ENCODE measurements at regions not wholly inside any gene's neighbourhood (a gene's known extent, or its start where the extent isn't known, plus 50 kb on each side); places are given as distances from the start of the nearest gene placed in this dataset.
A peak's percentile ranks its signal among the peaks of the same experiment; 100 is the strongest.
"Not testable (repeated sequence)": the region's sequence is repeated elsewhere in the genome, so short reads cannot be mapped to it uniquely, and the experiment has no call there.

DNA sequence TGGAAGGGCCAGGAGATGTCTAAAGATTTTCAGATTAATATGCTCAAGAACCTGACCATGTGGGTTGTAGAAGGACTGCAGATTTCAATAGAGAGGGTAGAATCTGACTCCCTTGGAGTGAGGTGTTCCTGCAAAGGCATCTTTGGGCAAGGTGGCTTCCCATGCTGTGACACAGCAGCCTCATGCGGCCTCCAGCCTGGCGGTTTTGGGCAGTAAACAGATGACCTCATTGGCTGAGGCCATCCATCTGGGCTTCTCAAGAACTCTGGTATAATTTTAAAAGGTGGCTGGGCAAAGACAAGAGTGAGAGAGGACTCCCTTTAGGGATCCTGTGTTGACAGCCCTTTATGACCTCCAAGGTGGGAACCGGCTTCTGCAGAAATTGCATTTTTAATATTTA is 90.3 kb upstream of the ERCC6L2 start:
- DNase-seq (ENCODE audit: low read depth): no peak

DNA sequence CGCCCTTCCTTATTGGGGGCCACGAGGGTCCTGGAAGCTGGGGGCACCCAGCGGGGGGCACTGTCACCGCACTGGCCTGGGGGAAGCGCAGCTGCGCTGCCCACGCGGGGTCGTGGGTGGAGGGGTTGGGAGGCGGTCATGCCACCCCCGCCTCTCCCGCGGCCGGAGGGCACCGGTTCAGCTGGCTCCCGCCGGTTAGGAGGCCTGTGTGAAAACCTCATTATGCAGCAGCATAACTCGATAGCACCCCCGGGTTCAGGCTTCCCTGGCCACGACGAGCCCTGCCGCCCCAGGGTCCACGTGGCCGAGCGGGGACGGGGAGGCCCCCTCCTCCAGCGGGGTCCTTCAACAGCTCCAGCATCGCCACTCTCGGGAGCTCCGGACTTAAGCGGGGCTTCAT is 91.2 kb upstream of the ERCC6L2 start:
- DNase-seq (ENCODE audit: low read depth): no peak

DNA sequence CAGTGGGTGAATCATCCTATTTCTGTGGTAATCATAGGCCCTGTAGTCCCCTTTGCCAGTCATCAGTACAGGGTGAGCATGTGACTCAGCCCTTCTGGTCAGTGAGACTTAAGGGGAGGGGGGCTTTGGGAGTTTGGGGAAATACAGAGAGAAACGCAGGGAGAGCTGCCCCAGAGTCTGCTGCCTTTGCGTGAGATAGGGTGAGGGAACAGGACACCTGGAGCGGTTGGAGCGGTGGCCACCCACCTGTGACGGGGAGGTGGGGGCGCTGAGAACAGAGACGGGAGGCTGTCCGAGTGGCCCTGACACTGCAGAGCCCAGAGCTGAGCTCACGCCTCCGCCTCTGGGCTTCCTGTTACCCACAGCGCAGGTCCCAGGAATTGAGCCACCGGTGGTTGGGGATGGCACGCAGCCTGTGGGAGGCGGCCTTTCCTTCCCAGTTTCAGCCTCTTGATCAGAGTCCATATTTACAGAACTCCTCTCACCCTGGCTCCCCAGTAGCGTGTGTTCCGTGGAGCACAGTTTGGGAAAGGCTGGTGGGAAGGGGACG is 92.0 kb upstream of the ERCC6L2 start:
- DNase-seq (ENCODE audit: low read depth): peak; percentile 12

DNA sequence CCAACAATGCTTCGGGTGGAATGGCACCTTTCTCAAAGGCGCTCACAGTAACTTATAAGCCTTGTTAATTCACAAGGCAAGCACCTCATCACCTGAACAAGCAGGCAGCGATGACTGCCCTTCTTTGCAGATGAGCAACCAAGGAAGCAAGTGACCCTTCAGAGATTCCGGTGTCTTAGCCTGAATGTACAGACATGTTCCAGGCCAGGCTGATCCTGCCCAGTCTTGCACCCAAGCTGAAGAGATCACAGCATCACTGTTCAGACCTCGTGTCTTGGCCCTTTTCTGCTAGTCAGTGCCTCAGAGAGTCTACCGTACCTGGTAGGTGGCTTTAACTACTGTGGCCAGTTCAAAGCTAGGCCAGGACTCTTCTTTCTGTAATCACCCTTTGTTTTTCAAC is 94.7 kb upstream of the ERCC6L2 start:
- no peak for DNase-seq (ENCODE audit: low read depth)

DNA sequence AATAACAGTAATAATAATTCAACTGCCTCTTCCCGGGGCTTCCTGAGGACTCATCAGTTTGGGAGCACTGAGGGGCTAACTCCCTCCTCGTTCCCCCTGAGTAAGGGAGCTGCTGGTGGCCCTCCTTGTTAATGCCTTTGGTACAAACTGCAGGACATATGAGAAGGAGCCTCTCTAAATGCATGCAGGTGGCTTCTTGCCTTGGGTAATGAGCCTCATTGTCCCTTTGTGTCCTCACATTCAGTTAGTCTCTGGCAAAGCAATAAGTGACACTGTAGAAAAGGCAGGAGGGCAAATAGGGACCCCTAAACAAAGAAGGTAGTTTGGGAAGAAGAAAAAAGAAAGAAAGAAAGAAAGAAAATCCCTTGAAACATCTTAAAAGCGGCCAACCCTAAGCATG is 95.4 kb upstream of the ERCC6L2 start:
- no peak for DNase-seq (ENCODE audit: low read depth)

DNA sequence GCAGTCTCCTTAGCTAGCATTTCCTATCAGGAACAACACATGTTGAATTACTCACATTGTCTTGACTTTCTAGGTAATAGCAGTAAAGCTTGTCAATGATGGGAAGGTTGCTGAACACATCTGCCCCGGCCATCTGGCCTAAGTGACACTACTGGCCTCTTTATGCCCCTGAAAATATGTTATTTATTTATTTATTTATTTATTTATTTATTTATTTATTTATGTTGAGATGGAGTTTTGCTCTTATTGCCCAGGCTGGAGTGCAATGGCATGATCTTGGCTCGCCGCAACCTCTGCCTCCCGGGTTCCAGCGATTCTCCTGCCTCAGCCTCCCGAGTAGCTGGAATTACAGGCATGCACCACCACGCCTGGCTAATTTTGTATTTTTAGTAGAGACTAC is 95.9 kb upstream of the ERCC6L2 start:
- not testable (repeated sequence) for DNase-seq (ENCODE audit: low read depth)

DNA sequence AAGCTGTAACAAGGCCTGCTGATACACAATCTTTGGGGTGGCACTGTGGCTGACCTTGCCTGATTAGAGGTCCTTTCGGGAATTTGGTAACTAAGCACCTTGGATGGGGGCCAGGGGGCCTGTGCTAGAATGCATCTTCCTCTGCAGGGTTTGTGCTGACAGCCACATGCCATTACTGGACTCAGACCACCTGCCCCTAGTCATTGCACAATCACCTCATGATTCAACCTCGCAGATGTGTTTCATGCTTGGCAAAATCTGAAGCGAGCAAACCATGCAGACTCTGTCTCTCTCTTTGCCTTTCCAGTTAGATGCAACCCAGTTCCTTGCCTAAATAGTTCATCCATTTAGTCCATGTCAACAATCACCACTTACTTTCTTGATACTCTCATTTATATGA is 96.5 kb upstream of the ERCC6L2 start:
- peak; percentile 75 for DNase-seq (ENCODE audit: low read depth)

DNA sequence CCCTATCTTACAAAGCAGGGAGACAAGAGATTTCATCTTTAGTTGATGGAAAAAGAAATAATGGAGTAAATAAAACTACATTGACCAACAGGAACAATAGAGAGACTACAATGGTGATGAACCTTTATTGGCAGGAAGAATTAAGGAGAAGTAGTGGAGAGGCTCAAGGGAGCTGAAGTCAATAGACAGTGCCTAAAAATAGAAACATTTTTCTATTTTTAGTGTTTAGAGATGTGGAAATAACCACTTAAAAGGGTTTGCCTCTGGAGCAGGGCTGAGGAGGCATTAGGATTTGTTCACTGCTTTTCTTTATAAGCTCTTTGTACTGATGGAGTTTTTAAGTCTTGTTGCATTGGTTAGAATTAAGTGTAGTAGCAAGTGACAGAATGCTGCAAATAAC is 98.4 kb upstream of the ERCC6L2 start:
- DNase-seq (ENCODE audit: low read depth): no peak

DNA sequence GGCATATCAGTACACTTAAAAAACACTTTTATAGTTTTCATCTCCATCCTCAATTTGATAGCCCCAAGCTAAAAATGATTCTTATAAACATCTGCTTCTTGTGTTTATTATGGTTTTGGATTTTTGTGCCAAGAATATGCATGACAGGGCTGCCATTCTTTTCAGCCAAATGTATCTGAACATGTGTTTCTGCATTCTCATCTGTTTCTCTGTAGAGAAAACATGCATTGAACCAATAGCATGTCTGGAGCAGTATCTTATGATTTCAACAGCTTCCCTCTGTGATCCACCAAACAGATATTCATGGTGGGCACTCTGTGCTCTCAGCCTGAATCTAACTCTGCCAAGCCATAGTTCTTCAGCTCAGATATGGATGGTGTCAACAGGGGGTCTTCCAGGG is 99.3 kb upstream of the ERCC6L2 start:
- DNase-seq (ENCODE audit: low read depth): no peak

DNA sequence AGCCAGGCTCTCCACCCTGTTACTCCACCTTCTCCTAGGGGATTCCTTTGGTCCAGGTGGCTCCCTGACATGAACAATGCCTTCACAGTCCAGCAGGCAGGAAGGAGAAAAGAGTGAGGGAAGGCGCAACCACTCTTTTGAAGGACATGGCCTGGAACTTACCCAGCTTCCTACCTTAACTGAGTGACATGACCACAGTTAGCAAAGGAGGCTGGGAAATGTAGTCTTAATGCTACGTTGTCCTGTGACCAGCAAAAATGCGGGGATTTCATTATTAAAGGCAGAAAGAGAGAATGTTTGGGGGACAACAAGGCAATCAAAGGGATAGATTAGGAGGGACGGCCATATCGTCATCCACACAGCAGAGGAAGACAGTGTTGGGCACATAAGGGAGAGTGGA is 100.3 kb upstream of the ERCC6L2 start:
- DNase-seq (ENCODE audit: low read depth): no peak

DNA sequence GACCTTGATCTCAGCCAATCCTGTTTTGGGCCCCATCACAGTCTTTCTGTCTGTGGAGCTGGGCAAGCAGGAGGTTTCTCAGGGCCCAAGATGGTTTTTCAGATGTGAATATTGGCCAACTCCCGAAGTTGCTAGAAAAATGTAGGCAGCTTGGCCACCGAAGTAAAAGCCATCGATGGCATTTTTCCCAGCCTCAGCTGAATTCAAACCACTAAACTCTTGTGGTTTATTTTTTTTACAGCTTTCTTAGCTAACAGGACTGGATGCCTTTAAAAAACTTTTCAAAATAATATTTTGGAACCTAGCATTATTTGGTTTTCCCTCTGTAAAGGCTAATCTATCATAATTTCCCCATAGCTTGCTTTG is 102.5 kb upstream of the ERCC6L2 start:
- no peak for DNase-seq (ENCODE audit: low read depth)

DNA sequence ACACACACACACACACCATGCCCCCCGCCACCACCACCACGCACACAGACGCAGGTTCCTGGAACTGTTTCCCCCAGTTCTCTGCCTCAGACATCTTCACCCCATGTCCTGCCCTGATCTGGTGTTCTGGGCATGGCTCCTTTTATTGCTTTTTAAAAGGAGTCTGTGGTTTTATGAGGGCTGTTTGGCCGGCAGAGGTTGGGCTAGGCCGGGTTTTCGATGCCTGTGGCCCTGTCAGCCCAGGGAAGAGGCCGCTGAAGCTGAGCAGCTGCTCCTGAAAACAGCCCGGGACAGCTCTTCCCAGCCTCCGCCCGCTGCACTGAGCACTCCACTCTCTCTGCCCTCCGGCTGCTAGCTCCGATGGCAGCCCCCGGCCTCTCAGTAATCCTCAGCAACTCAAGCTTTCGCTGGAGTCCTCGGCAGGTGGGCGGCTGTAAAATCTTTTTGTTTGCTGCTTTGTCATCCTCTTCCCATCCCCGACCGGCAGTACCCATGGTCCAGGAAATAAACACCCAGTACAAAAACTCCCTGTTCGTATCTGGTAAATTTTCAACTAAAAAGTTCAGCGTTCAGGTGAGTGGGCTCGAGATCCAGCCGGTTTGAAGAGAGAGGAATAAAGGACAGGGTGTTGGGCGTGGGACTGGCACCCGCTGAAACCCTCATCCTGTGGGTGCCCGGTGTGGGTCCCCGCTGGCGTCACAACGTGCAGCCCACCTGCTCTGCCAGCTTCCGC is 103.0 kb upstream of the ERCC6L2 start:
- no peak for DNase-seq (ENCODE audit: low read depth)

DNA sequence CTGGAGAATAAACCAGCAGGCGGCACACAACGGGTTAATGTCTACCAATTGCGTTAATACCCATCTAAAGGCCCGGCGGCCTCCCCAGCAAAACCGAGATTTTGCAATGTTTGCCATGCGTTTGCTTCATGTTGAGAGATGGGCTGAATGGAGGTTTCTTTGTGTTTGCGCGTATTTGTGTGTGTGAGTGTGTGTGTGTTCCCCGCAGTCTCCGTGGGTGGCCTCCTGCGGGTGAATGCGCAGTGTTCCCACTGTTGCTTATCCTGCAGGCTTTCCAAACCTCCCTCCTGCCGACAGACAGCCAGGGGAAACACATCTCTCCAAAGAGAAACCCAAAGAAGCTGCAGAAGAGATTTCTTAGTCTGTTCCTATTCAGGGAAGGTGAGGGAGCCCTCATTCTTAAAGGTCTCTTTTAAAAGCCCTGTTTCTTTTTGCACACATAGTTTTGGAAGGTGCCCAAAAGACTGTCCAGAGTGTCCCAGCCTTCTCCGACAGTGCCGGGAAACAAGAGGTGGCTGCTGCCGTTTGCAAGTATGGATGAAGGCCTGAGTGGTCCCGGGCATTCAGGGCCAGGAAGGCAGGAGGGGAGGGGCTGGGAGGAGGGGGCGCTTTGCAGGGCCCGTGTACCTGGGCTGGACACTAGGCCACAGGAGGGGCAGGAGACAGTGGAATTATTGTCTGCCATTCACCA is 103.8 kb upstream of the ERCC6L2 start:
- no peak for DNase-seq (ENCODE audit: low read depth)

DNA sequence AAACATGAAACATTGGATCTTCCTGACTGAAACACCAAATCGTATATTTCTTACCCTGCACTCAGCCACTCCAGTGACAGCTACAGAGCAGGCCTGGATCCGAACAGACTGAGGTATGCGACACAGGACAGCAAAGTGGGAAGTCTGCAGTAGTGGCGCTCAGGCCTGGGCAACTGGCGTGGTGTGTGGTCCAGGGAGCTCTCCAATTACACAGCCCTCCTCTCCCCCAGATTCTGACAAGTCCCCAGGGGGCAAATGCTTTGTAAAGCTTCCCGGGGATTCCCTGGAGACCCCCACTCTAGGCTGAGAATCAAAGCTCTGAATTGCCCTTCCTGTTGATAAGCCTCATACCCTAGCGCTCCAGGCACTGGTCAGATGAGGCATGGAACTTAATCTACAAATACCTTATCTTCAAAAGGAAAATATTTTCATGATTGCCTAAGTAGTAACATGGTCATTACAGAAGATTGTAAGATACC is 104.8 kb upstream of the ERCC6L2 start:
- no peak for DNase-seq (ENCODE audit: low read depth)

DNA sequence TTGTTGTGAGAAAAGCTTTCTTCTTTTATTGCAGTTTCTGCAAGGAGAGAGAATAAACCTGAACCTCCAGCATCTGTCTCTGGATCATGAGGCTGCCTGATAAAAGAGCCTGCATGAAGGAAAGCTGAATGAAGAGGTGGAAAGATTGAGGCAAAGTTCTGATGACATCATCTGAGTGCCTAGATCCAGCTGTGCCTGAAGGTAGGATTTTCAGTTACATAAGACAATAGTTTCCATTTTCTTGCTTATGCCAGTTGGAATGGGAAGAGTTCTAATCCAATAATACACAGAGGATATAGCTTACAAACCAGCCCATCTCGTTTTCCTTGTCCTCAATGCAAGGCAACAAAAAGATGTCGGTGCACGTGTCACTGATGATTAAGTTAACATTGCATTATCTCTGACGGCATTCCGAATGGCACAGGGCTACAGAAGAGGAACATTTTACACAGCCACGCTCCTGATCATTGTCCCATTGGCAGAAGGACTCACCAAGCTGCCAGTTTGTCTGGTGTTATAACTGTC is 105.5 kb upstream of the ERCC6L2 start:
- no peak for DNase-seq (ENCODE audit: low read depth)

DNA sequence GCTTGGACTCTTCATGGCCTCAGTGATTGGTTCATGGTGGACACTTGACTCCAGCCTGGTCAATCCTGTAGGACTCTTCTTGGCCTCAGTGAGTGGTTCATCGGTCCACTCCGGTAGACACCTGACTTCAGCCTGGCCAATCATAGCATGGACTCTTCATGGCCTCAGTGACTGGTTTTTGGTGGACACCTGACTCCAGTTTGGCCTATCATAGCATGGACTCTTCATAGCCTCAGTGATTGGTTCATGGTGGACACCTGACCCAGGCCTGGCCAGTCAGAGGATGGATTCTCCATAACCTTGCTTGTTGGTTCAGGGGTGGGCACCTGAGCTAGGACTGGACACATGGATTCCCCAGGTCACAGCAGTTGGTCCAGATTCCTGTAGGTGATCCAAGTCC is 106.0 kb upstream of the ERCC6L2 start:
- DNase-seq (ENCODE audit: low read depth): no peak

DNA sequence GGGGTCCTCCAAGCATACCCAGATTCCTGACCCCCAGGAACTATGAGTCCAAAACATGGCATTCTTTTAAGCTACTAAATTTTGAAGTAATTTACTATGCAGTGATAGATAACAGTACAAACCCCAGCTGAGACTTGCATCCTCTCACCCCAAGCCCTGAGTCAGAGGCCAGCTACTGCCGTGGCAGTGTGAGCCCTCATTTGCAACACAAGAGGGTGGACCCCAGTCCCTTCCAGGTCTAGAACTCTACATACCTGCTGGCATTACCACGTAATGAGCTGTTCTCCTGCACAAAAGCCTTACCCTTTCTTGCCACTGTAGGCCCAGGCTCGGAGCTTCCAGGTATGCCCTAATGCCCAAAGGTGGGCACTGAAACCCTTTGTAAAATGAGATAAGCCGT is 108.6 kb upstream of the ERCC6L2 start:
- DNase-seq (ENCODE audit: low read depth): no peak

DNA sequence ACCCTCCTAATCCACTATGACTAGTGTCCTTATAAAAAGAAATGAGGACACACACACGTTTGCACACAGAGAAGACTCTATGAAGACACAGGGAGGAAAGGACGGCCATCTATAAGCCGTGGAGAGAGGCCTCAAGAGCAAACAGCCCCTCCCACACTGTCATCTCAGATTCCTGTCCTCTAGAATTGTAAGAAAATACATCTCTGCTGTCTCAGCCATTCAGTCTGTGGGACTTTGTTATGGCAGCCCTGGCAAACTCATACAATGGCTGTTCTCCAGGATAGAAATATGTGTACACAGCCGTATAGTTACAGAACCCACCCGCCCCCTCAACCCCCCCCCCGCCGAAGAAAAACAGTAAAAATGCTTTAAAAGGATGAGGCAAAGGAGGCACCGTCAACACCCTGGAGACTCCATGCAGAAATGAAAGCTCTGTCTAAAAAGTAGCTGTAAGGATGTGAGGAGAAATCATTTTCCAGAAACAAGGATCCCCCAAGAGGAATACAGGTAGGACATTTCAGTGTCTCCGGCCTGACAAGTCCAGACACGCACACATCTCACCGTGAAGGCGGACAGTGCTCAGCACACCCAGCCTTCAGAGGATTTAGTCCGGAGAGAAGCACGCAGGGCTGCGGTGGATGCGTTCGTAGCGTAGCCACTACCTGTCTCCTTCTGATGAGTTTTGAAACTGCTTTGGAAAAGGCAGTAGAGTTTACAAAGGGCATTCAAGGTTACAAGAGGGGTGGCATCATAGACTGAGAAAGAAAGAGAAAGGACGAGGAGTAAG is 110.8 kb upstream of the ERCC6L2 start:
- DNase-seq (ENCODE audit: low read depth): no peak

DNA sequence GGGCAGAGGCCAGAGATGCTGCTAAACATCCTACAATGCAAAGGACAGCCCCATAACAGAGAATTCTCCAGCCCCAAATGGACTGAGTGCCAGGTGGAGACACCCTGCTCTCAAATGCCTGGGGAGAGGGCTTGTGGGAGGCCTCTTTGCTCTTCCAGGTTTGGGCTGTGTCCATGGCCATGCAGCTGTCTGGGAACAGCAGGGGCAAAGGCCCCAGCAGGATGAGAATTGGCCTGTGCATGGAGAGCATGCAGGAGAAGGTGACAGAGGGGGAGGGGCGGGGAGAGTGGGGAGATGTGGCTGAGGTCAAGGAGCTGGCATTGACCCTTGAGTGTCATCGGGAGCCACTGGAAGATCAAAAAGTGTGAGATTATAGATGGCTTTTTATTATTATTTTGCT is 111.5 kb upstream of the ERCC6L2 start:
- no peak for DNase-seq (ENCODE audit: low read depth)

DNA sequence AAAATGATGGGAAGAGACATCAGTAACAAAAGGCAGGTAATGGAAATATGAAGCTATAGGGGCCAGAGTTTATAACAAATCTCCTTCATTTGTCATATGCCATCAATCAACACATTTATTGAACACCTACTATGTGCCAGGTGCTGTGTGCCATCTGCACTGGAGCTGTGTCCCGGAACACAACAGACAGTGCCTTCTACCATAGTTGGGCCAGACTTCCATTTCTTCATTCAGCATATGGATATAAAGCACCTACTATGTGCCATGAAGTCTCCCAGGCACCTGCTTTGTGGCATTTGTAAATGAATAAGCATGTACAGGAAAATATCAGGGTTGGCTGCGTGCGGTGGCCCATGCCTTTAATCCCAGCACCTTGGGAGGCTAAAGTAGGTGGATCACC is 112.5 kb upstream of the ERCC6L2 start:
- no peak for DNase-seq (ENCODE audit: low read depth)

DNA sequence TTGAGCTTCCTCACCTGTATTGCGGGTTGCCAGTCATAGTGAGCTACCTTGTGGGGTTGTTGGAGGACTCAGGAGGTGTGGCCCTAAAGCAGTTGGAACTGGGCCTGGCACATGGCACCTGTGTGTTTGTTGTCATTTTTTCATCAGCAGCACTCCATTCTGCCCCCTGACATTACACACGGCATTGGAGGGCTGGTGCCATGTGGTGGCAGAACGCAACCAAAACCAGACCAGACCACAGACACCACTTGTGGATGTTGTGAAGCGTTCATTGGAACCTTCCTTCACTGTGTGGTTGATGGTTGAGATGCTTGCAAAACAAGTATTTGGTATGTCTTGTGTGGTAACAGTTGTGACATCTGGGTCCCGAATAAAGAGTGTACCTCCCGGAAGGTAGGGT is 113.2 kb upstream of the ERCC6L2 start:
- no peak for DNase-seq (ENCODE audit: low read depth)

DNA sequence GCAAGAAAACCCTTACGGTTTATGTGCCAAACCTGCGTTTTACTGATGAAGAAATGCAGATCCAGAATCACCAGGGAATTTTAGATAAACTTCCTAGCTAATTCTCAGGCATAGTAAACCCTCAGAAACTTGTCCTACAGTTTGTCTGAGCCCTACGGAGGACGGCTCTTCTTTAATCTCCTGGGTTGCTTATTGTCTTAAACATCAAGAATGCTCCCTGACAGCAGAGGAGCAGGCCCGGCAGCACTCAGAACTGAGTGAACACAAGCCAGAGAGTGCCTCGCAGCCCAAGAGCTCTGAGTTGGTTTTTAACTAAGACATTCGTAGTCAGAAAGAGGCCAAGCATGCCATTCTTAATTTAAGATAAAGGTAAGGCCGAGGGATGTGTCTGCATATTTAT is 114.7 kb upstream of the ERCC6L2 start:
- DNase-seq (ENCODE audit: low read depth): no peak

DNA sequence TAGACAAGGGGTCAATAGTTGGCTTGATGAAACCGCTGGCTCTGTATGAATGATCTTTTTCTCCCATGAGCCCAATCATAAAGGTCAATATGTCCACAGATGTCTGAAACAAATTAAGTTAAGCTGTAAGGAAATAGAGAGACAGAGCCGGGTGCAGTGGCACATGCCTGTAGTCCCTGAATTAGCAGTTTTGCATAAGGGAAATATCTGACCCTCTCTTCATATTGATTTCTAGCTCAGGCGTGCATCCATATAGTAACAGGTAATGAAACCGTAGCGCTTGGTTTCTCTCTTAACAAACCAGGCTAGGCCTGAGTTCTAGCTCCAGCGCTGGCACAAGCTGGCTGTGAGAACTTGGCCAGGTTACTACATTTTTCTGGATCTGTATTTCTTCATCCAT is 118.1 kb upstream of the ERCC6L2 start:
- DNase-seq (ENCODE audit: low read depth): no peak
